ENCODE measurements at regions not wholly inside any gene's neighbourhood (a gene's known extent, or its start where the extent isn't known, plus 50 kb on each side); places are given as distances from the start of the nearest gene placed in this dataset.

DNA sequence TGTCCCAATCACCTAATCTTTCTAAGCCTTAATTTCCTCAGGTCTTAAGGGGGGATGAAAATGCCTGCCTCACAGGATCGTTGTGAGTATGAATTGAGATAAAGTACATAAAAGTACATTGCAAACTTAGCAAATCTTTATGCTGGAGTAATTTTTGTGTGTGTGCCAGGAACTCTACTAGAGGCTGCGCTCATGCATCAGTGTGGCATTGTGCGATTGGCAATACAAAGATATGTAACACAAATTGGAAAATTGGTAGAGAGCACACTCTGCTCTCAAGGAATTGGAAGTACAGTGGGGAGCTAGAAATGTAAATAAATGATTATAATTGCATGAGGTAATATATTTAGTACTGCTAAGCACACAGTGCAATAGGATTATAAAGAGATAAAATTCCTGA lies 398.3 kb downstream of the DUSP10 start:
- TF ChIP-seq, protein P1, sequence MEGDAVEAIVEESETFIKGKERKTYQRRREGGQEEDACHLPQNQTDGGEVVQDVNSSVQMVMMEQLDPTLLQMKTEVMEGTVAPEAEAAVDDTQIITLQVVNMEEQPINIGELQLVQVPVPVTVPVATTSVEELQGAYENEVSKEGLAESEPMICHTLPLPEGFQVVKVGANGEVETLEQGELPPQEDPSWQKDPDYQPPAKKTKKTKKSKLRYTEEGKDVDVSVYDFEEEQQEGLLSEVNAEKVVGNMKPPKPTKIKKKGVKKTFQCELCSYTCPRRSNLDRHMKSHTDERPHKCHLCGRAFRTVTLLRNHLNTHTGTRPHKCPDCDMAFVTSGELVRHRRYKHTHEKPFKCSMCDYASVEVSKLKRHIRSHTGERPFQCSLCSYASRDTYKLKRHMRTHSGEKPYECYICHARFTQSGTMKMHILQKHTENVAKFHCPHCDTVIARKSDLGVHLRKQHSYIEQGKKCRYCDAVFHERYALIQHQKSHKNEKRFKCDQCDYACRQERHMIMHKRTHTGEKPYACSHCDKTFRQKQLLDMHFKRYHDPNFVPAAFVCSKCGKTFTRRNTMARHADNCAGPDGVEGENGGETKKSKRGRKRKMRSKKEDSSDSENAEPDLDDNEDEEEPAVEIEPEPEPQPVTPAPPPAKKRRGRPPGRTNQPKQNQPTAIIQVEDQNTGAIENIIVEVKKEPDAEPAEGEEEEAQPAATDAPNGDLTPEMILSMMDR (IDR thresholded peaks at IDR 0.05) = no peak
- no peak for TF ChIP-seq POLR2A (IDR thresholded peaks at IDR 0.05)

Data from body of pancreas (tissue), 4 donors.